Karpas-422 (cell line): ENCODE measurements at regions not wholly inside any gene's neighbourhood (a gene's known extent, or its start where the extent isn't known, plus 50 kb on each side); places are given as distances from the start of the nearest gene placed in this dataset.
"Not testable (repeated sequence)": the region's sequence is repeated elsewhere in the genome, so short reads cannot be mapped to it uniquely, and the experiment has no call there.

Experiments used
- DNase-seq: peaks from one replicate; pipeline ENCODE4 v3.0.0-alpha.2; 2015
- H2AFZ ChIP-seq: fragments of 200-600 bp; sonication (generic); 2 replicates; pipeline ENCODE4 v1.6.1; 2014; ENCODE audit warnings: antibody characterized with exemption, low read length, mixed read lengths
- H3K27ac ChIP-seq: fragments of 200-600 bp; sonication (generic); 2 replicates; pipeline ENCODE4 v1.5.1; 2014; ENCODE audit warnings: mild to moderate bottlenecking, low read length, moderate library complexity
- H3K27me3 ChIP-seq: fragments of 200-600 bp; sonication (generic); 2 replicates; pipeline ENCODE4 v1.6.1; 2014; ENCODE audit warnings: low read length, mixed read lengths
- H3K36me3 ChIP-seq: fragments of 200-600 bp; sonication (generic); 2 replicates; pipeline ENCODE4 v1.6.1; 2014; ENCODE audit warnings: low read length, mixed read lengths; ENCODE audit not compliant: insufficient read depth
- H3K4me1 ChIP-seq: fragments of 200-600 bp; sonication (generic); 2 replicates; pipeline ENCODE4 v1.6.1; 2014; ENCODE audit warnings: mild to moderate bottlenecking, low read length, mixed read lengths
- H3K4me2 ChIP-seq: fragments of 200-600 bp; sonication (generic); 2 replicates; pipeline ENCODE4 v1.6.1; 2014; ENCODE audit warnings: low read length, low read depth, mild to moderate bottlenecking; ENCODE audit not compliant: poor library complexity, severe bottlenecking
- H3K4me3 ChIP-seq: fragments of 200-600 bp; sonication (generic); 2 replicates; pipeline ENCODE4 v1.5.1; 2014; ENCODE audit warnings: mild to moderate bottlenecking, antibody characterized with exemption, low read length, mixed read lengths
- H3K79me2 ChIP-seq: fragments of 200-600 bp; sonication (generic); 2 replicates; pipeline ENCODE4 v1.6.1; 2014; ENCODE audit warnings: mild to moderate bottlenecking, low read length, mixed read lengths
- H3K9ac ChIP-seq: fragments of 200-600 bp; sonication (generic); 2 replicates; pipeline ENCODE4 v1.6.0; 2014; ENCODE audit warnings: low read length
- H3K9me2 ChIP-seq: fragments of 200-600 bp; sonication (generic), shearing (Covaris generic); replicated peaks from 2 replicates; pipeline ENCODE4 v1.6.0; 2014; ENCODE audit warnings: mild to moderate bottlenecking, low read length, moderate library complexity; ENCODE audit not compliant: insufficient read depth
- H3K9me3 ChIP-seq: fragments of 300-700, 200-600 bp; sonication (generic); 2 replicates; pipeline ENCODE4 v1.6.1; 2014; ENCODE audit warnings: low read length, mixed read lengths
- H4K20me1 ChIP-seq: fragments of 200-600 bp; sonication (generic); 2 replicates; pipeline ENCODE4 v1.6.1; 2014; ENCODE audit warnings: mild to moderate bottlenecking, antibody characterized with exemption, low read length, low read depth; ENCODE audit not compliant: insufficient read depth

- H2AFZ ChIP-seq, H3K9me3 ChIP-seq, H4K20me1 ChIP-seq, H3K9me2 ChIP-seq, DNase-seq, H3K36me3 ChIP-seq, H3K79me2 ChIP-seq, H3K27me3 ChIP-seq: not testable (repeated sequence)
- H3K4me2 ChIP-seq: peak overlapping the region; percentile 54
- peak overlapping the region; percentile 81 for H3K27ac ChIP-seq
- peaks cover 37% of the 10 kb centered on the region for H3K4me1 ChIP-seq
- H3K9ac ChIP-seq: peak overlapping the region; percentile 36; the same call in 1 of the 2 replicates
- peak overlapping the region; percentile 34; the same call in 1 of the 2 replicates for H3K4me3 ChIP-seq
These were observed 53.6 kb downstream of the SRGAP2 start for GRCh38 chr1:206256935-206257334.

- not testable (repeated sequence) for H3K4me2 ChIP-seq, H3K9me2 ChIP-seq
These were observed 58.1 kb downstream of the SRGAP2 start for GRCh38 chr1:206261473-206261872.

DNA sequence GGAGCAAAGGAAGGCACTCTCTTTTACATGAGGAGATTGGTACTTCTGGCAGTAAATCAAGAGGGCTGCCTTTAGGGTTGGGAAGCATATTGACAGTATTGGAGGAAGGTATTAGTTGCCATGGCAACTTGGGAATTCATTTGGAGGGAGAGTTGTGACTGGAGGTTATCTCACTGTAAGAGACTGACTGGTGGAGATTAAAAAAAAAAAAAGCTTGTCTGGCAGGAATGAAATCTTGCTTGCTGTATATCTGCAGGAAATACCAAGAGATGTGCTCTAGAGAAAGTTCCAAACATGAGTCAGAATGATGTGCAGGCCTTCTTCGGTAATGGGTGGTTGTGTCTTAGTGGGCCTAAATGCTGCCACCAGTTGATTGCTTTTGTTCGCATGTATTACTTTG is 59.1 kb downstream of the SRGAP2 start:
- not testable (repeated sequence) for H3K4me2 ChIP-seq, H3K36me3 ChIP-seq, H3K79me2 ChIP-seq, H3K9me3 ChIP-seq, H3K27ac ChIP-seq, H3K9ac ChIP-seq, H3K9me2 ChIP-seq, DNase-seq, H3K27me3 ChIP-seq, H4K20me1 ChIP-seq, H3K4me3 ChIP-seq, H2AFZ ChIP-seq
- H3K4me1 ChIP-seq: peaks cover 10% of the 10 kb centered on the region

More at GRCh38 chr1:206261473-206261872, 58.1 kb downstream of the SRGAP2 start:
- H3K27ac ChIP-seq, H3K79me2 ChIP-seq, H3K27me3 ChIP-seq, H3K9me3 ChIP-seq, DNase-seq, H3K36me3 ChIP-seq, H3K4me3 ChIP-seq, H2AFZ ChIP-seq, H4K20me1 ChIP-seq, H3K9ac ChIP-seq: not testable (repeated sequence)
- H3K4me1 ChIP-seq: peaks cover 14% of the 10 kb centered on the region

DNA sequence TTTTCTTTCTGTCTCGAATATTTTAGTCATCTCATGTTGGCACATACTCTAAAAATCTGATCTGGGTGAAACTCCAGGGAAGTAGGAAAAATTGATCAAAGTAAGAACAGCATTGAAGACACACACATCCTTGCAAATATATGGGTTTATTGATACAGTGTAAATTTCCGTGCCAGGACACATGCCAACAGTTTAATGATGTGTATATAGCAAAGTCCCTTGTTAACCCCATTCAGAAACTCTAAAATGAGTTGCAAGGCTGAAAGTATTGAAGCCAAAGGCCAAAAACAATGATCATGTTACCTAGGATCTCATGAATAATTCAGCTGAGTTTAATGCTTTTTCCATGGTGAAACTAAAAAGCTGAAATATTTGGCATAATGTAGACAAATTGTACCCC is 61.6 kb downstream of the SRGAP2 start:
- H4K20me1 ChIP-seq, H3K9ac ChIP-seq, H3K27ac ChIP-seq, DNase-seq, H3K9me3 ChIP-seq, H3K36me3 ChIP-seq, H3K9me2 ChIP-seq, H3K27me3 ChIP-seq, H2AFZ ChIP-seq, H3K4me3 ChIP-seq, H3K79me2 ChIP-seq, H3K4me2 ChIP-seq, H3K4me1 ChIP-seq: not testable (repeated sequence)

- not testable (repeated sequence) for H4K20me1 ChIP-seq, H2AFZ ChIP-seq, H3K27me3 ChIP-seq, H3K4me1 ChIP-seq, H3K4me3 ChIP-seq, H3K9me3 ChIP-seq, H3K4me2 ChIP-seq, DNase-seq, H3K9me2 ChIP-seq, H3K9ac ChIP-seq, H3K36me3 ChIP-seq, H3K27ac ChIP-seq, H3K79me2 ChIP-seq
These were observed 67.8 kb downstream of the SRGAP2 start for GRCh38 chr1:206271153-206271552.

- not testable (repeated sequence) for H3K9me2 ChIP-seq, H3K27me3 ChIP-seq, H2AFZ ChIP-seq, H3K4me3 ChIP-seq, H3K9ac ChIP-seq, H4K20me1 ChIP-seq, H3K4me1 ChIP-seq, H3K27ac ChIP-seq, H3K36me3 ChIP-seq, H3K4me2 ChIP-seq, DNase-seq, H3K9me3 ChIP-seq, H3K79me2 ChIP-seq
These were observed 69.8 kb downstream of the SRGAP2 start for GRCh38 chr1:206273104-206273503.

- not testable (repeated sequence) for H2AFZ ChIP-seq, H3K4me3 ChIP-seq, H3K27me3 ChIP-seq, H3K9me3 ChIP-seq, H3K79me2 ChIP-seq, H3K4me1 ChIP-seq, H3K4me2 ChIP-seq, H4K20me1 ChIP-seq, H3K9me2 ChIP-seq, H3K27ac ChIP-seq, H3K36me3 ChIP-seq, H3K9ac ChIP-seq
- DNase-seq: peak; percentile 29
These were observed 72.8 kb downstream of the SRGAP2 start for GRCh38 chr1:206276143-206276542.

DNA sequence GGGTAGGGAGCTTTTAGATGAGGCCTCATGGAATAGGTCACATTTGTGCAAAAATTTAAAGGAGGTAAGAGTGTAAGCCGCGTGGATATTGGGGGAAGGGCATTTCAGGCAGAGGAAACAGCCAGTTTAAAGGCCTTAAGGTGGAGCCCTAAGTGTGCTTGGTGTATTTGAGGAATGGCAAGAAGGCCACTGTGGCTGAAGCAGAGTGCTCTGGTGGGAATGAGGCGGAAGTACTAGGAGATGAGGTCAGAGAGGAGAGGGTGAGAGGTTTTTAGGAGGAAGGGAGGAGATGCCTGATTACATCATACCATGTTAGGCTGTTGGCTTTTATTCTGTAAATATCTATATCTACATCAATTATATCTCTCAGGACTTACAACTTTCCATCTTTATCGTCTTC is 75.3 kb downstream of the SRGAP2 start:
- H4K20me1 ChIP-seq, H3K36me3 ChIP-seq, H3K4me2 ChIP-seq, H3K4me1 ChIP-seq, H3K79me2 ChIP-seq, H3K4me3 ChIP-seq, H3K9me3 ChIP-seq, H3K27ac ChIP-seq, H3K27me3 ChIP-seq, H3K9ac ChIP-seq, H2AFZ ChIP-seq, H3K9me2 ChIP-seq: not testable (repeated sequence)
- DNase-seq: peak; percentile 19

DNA sequence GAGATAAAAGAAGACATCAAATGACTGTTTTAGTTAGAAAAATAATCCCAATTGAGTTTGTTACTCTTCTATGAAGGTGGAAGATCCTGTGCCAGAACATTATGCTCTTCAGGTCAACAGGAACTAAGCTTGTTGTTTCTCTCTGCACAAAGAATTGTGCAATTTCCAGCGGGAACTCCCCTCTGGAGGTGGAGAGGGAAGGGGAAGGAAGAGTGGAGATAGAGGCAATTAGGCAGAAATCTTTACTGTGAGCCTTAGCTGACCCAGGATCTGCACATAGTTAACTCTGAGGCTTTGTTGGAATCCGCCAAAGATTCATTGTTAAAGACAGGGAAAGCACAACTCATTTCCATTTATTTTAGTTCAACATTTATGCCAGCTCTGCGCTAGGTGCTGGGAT is 77.3 kb downstream of the SRGAP2 start:
- not testable (repeated sequence) for H3K9me2 ChIP-seq, H3K27ac ChIP-seq, H3K4me1 ChIP-seq, H3K9ac ChIP-seq, H3K36me3 ChIP-seq, H3K79me2 ChIP-seq, H3K4me3 ChIP-seq, H2AFZ ChIP-seq, DNase-seq, H3K4me2 ChIP-seq, H3K27me3 ChIP-seq, H4K20me1 ChIP-seq, H3K9me3 ChIP-seq
